BJ (cell line): ENCODE measurements at regions not wholly inside any gene's neighbourhood (a gene's known extent, or its start where the extent isn't known, plus 50 kb on each side); places are given as distances from the start of the nearest gene placed in this dataset.

Experiments used
- CTCF ChIA-PET: fragments of 350-600 bp; formaldehyde crosslinking; extraction: SDS; loops from one replicate; lab custom pipeline; 2021; ENCODE audit warnings: antibody characterized with exemption, inconsistent platforms; lab: Yijun Ruan, JAX
- POLR2A ChIA-PET: fragments of 300-600 bp; sonication (Branson Sonifier 250); formaldehyde crosslinking; extraction: SDS; loops from one replicate; lab custom pipeline; 2021; ENCODE audit warnings: antibody characterized with exemption; lab: Charles Lee
- DNase-seq: peaks from one replicate; pipeline ENCODE4 v3.0.0-alpha.2; 2011; ENCODE audit warnings: low read depth
- H3K27me3 ChIP-seq: 2 replicates; pipeline ENCODE4 v1.6.0; 2011; ENCODE audit warnings: low read length; ENCODE audit not compliant: control insufficient read depth, insufficient read depth
- H3K36me3 ChIP-seq: 2 replicates; pipeline ENCODE4 v1.5.1; 2011; ENCODE audit warnings: low read length; ENCODE audit not compliant: control insufficient read depth, insufficient read depth
- H3K4me3 ChIP-seq: 2 replicates; pipeline ENCODE4 v1.5.1; 2011; ENCODE audit warnings: low read depth, mild to moderate bottlenecking, control low read depth, low read length
- CTCF ChIP-seq: IDR thresholded peaks from 2 replicates; pipeline ENCODE4 v1.5.1; 2011; ENCODE audit warnings: low read depth, mild to moderate bottlenecking, control low read depth, inconsistent platforms, low read length, moderate library complexity; ENCODE audit not compliant: insufficient read depth

DNA sequence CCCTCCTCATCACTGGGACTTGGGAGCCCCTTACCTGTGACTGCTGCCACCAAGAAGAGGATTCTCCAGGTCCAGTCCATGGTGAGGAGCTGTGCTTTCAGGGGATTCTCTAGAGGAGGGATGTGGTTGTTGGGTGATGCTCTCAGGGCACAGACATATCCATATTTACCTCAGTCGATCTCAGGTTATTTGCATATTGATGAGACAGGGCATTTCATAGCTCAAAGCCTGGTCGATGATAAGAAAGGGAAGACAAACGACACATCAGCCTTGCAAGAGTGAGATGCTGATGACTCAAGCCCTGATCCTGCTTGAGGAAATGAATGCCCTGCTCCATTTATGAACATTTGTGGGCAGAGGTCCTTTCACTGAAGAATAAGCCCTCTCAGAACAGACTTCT lies 981.0 kb downstream of the TMEM121 start:
- CTCF ChIA-PET = no interaction called here
- POLR2A ChIA-PET = no interaction called here
- no peak for DNase-seq

DNA sequence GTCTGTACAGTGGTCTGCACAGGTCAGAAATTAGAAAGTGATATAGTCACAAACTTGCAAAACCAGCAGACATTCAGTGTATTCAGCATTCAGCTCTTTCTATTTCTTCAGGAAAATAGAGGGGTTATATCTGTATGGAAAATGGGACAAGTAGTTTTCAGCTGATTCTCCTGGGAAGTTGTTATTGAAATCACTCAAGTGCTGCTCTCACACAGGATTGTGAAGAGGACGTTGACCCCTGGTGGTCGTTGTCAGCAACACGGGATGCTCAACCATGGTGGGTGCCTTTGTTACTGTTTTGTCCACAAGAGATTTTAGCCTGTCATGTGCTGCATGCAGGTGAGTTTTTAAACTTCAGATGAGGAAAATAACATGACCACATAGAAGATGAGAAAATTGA lies 981.8 kb downstream of the TMEM121 start:
- CTCF ChIA-PET = no interaction called here
- TF ChIP-seq CTCF = no peak

More for the DNA sequence above, 981.0 kb downstream of the TMEM121 start:
- Histone ChIP-seq H3K4me3 (no peak overlapping the region), H3K27me3 (no peaks in the 10 kb centered on the region), H3K36me3 (no peaks in the 10 kb centered on the region)
- no peak for TF ChIP-seq CTCF

GRCh38 chr14:106509176-106509575 lies 982.8 kb downstream of the TMEM121 start:
- CTCF ChIA-PET = no interaction called here
- no peak overlapping the region for H3K4me3 ChIP-seq
- POLR2A ChIA-PET = no interaction called here
- no peaks in the 10 kb centered on the region for H3K36me3 ChIP-seq
- TF ChIP-seq CTCF = no peak
- DNase-seq = no peak
- H3K27me3 ChIP-seq = no peaks in the 10 kb centered on the region

More for the DNA sequence above, 981.8 kb downstream of the TMEM121 start:
- H3K36me3 ChIP-seq = no peaks in the 10 kb centered on the region
- no peaks in the 10 kb centered on the region for H3K27me3 ChIP-seq
- DNase-seq = no peak
- POLR2A ChIA-PET = no interaction called here
- H3K4me3 ChIP-seq = no peak overlapping the region

DNA sequence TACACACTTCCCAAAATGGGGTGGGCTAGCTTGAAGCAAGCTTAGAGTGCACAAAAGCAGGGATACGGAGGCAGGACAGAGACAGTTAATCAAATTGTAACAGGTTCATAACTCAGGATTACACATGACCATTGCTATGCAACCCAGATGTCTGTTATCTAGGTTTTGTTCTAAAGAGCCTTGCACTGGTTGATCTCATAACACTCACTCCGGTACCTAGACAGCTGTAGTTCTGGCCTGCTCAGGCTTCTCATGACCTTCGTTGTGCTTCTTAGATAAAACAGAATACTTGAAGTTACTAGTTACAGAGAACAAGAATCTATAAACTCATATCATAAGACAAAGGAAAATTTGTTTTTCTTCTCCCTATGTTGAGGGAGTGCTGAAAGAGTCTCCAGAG lies 983.4 kb downstream of the TMEM121 start:
- ChIA-PET POLR2A (no interaction called here), CTCF (no interaction called here)
- no peak for DNase-seq
- TF ChIP-seq CTCF = no peak
- no peaks in the 10 kb centered on the region for H3K27me3 ChIP-seq
- H3K4me3 ChIP-seq = no peak overlapping the region
- H3K36me3 ChIP-seq = no peaks in the 10 kb centered on the region

GRCh38 chr14:106511006-106511799 lies 984.8 kb downstream of the TMEM121 start:
- Histone ChIP-seq H3K27me3 (no peaks in the 10 kb centered on the region), H3K36me3 (no peaks in the 10 kb centered on the region), H3K4me3 (no peak overlapping the region)
- TF ChIP-seq CTCF = no peak
- POLR2A ChIA-PET = no interaction called here
- CTCF ChIA-PET = no interaction called here
- no peak for DNase-seq
